ENCODE measurements at regions not wholly inside any gene's neighbourhood (a gene's known extent, or its start where the extent isn't known, plus 50 kb on each side); places are given as distances from the start of the nearest gene placed in this dataset.

DNA sequence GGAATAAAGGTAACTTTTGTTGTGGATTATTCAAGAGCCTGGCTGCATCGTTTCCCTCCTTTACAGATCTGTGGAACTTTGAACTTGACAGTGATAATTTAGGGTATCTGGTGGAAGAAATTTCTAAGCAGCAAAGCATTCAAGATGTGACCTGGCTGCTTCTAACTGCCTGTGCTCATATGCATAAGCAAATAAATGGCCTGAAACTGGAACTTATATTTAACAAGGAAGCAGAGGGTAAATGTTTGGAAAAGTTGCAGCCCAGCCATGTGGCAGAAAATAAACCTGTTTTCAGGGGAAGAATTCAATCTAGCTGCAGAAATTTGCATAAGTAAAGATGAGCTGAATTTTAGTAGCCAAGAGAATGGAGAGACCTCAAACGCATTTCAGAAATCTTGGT is 173.5 kb downstream of the C6orf118 start:
- Histone ChIP-seq H3K4me3 (no peak overlapping the region), H3K27ac (ENCODE audit: extremely low read depth, low read depth, low read length) (no peak overlapping the region), H3K9me1 (ENCODE audit: control insufficient read depth, insufficient read depth, low read length) (no peaks in the 10 kb centered on the region), H4K20me1 (replicated peaks; ENCODE audit: control insufficient read depth, insufficient read depth, low read length) (no peaks in the 10 kb centered on the region), H3K36me3 (ENCODE audit: control insufficient read depth, insufficient read depth, low read length) (no peaks in the 10 kb centered on the region), H3K9me3 (replicated peaks; ENCODE audit: control insufficient read depth, insufficient read depth, low read depth, low read length) (no peaks in the 10 kb centered on the region; the same call in 1 of the 2 replicates), H3K27me3 (ENCODE audit: control insufficient read depth in 2 of 2, insufficient read depth in 2 of 2, low read length in 2 of 2) (no peaks in the 10 kb centered on the region), H2AFZ (ENCODE audit: low read depth, low read length) (no peak overlapping the region), H3K4me2 (ENCODE audit: insufficient read depth, low read length) (no peak overlapping the region), H3K4me1 (replicated peaks in 1 of 2; ENCODE audit: control insufficient read depth in 2 of 2, insufficient read depth in 2 of 2, low read length in 2 of 2) (no peaks in the 10 kb centered on the region), H3K79me2 (ENCODE audit: control insufficient read depth, insufficient read depth, low read length) (no peaks in the 10 kb centered on the region), H3K9ac (ENCODE audit: insufficient read depth in 1 of 2, low read depth in 2 of 2, low read length in 2 of 2) (no peak overlapping the region)
- 0% methylated on average over 2 of the region's 2 CpGs for WGBS (ENCODE audit: insufficient coverage, low coverage, missing lambda C conversion rate)
- ATAC-seq (no peak), FAIRE-seq (no peak), DNase-seq (ENCODE audit: extremely low read depth in 1 of 4, low spot score in 3 of 4) (no peak)
- BruUV-seq (replicated peaks) = no TSS peak
- intact Hi-C loops (cut with micrococcal nuclease) = no loop called here
- TF ChIP-seq GTF2E2 (tag; IDR thresholded peaks at IDR 0.05) = no peak
- TF ChIP-seq, protein P1, sequence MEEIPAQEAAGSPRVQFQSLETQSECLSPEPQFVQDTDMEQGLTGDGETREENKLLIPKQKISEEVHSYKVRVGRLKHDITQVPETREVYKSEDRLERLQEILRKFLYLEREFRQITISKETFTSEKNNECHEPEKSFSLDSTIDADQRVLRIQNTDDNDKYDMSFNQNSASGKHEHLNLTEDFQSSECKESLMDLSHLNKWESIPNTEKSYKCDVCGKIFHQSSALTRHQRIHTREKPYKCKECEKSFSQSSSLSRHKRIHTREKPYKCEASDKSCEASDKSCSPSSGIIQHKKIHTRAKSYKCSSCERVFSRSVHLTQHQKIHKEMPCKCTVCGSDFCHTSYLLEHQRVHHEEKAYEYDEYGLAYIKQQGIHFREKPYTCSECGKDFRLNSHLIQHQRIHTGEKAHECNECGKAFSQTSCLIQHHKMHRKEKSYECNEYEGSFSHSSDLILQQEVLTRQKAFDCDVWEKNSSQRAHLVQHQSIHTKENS (CRISPR knock-in tag; IDR thresholded peaks at IDR 0.05) = no peak
- no peak for TF ChIP-seq ZNF239 (CRISPR knock-in tag; IDR thresholded peaks at IDR 0.05)
- TF ChIP-seq POLR2A (conservative IDR thresholded peaks at IDR 0.05) = no peak
- TF ChIP-seq ZEB2 (IDR thresholded peaks at IDR 0.05) = no peak
- no peak for TF ChIP-seq ZNF57 (CRISPR knock-in tag; IDR thresholded peaks at IDR 0.05)
- in situ Hi-C loops (cut with MboI) = no loop called here
- CTCF ChIA-PET (ENCODE audit: low intra/inter-chr PET ratio) = no interaction called here
- POLR2A ChIA-PET = no interaction called here

DNA sequence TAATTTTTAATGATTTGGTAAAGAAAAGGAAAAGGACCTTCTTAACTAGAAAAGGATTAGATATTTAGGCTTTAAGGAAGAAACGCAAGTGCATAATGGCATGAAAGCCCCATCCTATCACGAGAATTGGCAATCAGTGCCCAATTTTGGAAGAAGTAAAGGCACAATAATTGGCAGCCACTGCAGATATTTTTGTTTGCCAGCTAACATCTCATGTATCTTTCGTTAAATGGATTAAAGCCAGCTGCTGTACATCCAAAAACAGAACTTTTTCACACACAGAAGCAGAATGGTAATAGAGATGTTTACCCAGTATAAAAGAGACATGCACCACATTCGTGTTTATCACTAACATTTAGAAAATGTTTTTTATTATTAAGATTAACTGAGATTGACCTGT is 180.3 kb downstream of the C6orf118 start:
- ChIA-PET CTCF (ENCODE audit: low intra/inter-chr PET ratio) (no interaction called here), POLR2A (no interaction called here)
- Histone ChIP-seq H3K27me3 (ENCODE audit: control insufficient read depth in 2 of 2, insufficient read depth in 2 of 2, low read length in 2 of 2) (no peaks in the 10 kb centered on the region), H2AFZ (ENCODE audit: low read depth, low read length) (no peak overlapping the region), H3K4me1 (replicated peaks in 1 of 2; ENCODE audit: control insufficient read depth in 2 of 2, insufficient read depth in 2 of 2, low read length in 2 of 2) (no peaks in the 10 kb centered on the region), H3K36me3 (ENCODE audit: control insufficient read depth, insufficient read depth, low read length) (no peaks in the 10 kb centered on the region), H3K9me3 (replicated peaks; ENCODE audit: control insufficient read depth, insufficient read depth, low read depth, low read length) (no peaks in the 10 kb centered on the region; the same call in 1 of the 2 replicates), H4K20me1 (replicated peaks; ENCODE audit: control insufficient read depth, insufficient read depth, low read length) (no peaks in the 10 kb centered on the region), H3K27ac (ENCODE audit: extremely low read depth, low read depth, low read length) (no peak overlapping the region), H3K9me1 (ENCODE audit: control insufficient read depth, insufficient read depth, low read length) (no peaks in the 10 kb centered on the region), H3K79me2 (ENCODE audit: control insufficient read depth, insufficient read depth, low read length) (no peaks in the 10 kb centered on the region), H3K9ac (ENCODE audit: insufficient read depth in 1 of 2, low read depth in 2 of 2, low read length in 2 of 2) (no peak overlapping the region), H3K4me3 (no peak overlapping the region), H3K4me2 (ENCODE audit: insufficient read depth, low read length) (no peak overlapping the region)
- DNase-seq (ENCODE audit: extremely low read depth in 1 of 4, low spot score in 3 of 4) (no peak), ATAC-seq (no peak), FAIRE-seq (no peak)
- no TSS peak for BruUV-seq (replicated peaks)
- in situ Hi-C loops (cut with MboI) (no loop called here), intact Hi-C loops (cut with micrococcal nuclease) (no loop called here)
- WGBS (ENCODE audit: insufficient coverage, low coverage, missing lambda C conversion rate) = 0% methylated on average over 4 of the region's 4 CpGs
- TF ChIP-seq RB1 (IDR thresholded peaks at IDR 0.05; ENCODE audit: low read depth) = no peak
- TF ChIP-seq HDAC2 (IDR thresholded peaks at IDR 0.05) = no peak
- no peak for TF ChIP-seq TBL1XR1 (IDR thresholded peaks at IDR 0.05; ENCODE audit: low read length in 2 of 2)
- TF ChIP-seq, protein P2, sequence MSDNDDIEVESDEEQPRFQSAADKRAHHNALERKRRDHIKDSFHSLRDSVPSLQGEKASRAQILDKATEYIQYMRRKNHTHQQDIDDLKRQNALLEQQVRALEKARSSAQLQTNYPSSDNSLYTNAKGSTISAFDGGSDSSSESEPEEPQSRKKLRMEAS (CRISPR knock-in tag; IDR thresholded peaks at IDR 0.05) = no peak
- TF ChIP-seq, protein P3, sequence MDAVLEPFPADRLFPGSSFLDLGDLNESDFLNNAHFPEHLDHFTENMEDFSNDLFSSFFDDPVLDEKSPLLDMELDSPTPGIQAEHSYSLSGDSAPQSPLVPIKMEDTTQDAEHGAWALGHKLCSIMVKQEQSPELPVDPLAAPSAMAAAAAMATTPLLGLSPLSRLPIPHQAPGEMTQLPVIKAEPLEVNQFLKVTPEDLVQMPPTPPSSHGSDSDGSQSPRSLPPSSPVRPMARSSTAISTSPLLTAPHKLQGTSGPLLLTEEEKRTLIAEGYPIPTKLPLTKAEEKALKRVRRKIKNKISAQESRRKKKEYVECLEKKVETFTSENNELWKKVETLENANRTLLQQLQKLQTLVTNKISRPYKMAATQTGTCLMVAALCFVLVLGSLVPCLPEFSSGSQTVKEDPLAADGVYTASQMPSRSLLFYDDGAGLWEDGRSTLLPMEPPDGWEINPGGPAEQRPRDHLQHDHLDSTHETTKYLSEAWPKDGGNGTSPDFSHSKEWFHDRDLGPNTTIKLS (IDR thresholded peaks at IDR 0.05; ENCODE audit: borderline replicate concordance, low read depth) = no peak
- TF ChIP-seq NFYB (IDR thresholded peaks at IDR 0.05; ENCODE audit: extremely low read depth, insufficient read length) = no peak
- TF ChIP-seq, protein P4, sequence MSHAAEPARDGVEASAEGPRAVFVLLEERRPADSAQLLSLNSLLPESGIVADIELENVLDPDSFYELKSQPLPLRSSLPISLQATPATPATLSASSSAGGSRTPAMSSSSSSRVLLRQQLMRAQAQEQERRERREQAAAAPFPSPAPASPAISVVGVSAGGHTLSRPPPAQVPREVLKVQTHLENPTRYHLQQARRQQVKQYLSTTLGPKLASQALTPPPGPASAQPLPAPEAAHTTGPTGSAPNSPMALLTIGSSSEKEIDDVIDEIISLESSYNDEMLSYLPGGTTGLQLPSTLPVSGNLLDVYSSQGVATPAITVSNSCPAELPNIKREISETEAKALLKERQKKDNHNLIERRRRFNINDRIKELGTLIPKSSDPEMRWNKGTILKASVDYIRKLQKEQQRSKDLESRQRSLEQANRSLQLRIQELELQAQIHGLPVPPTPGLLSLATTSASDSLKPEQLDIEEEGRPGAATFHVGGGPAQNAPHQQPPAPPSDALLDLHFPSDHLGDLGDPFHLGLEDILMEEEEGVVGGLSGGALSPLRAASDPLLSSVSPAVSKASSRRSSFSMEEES (CRISPR knock-in tag; IDR thresholded peaks at IDR 0.05) = no peak
- TF ChIP-seq ZNF263 (CRISPR knock-in tag; IDR thresholded peaks at IDR 0.05; ENCODE audit: borderline replicate concordance) = no peak
- no peak for TF ChIP-seq HDAC8 (tag; IDR thresholded peaks at IDR 0.05)

Measured in K562 (cell line).